ENCODE measurements at regions not wholly inside any gene's neighbourhood (a gene's known extent, or its start where the extent isn't known, plus 50 kb on each side); places are given as distances from the start of the nearest gene placed in this dataset.

- no peak for DNase-seq (ENCODE audit: low spot score)
These were observed 118.4 kb downstream of the CPZ start for GRCh38 chr4:8710946-8711345.

GRCh38 chr4:8710416-8710815 lies 117.9 kb downstream of the CPZ start:
- DNase-seq (ENCODE audit: low spot score), result no peak

- no peak for DNase-seq (ENCODE audit: low spot score)
These were observed 117.3 kb downstream of the CPZ start for GRCh38 chr4:8709729-8710360.

- no peak for DNase-seq (ENCODE audit: low spot score)
These were observed 116.6 kb downstream of the CPZ start for GRCh38 chr4:8709050-8709728.

- DNase-seq (ENCODE audit: low spot score), result no peak
These were observed 115.9 kb downstream of the CPZ start for GRCh38 chr4:8708401-8709021.

- DNase-seq (ENCODE audit: low spot score), result no peak
These were observed 114.6 kb downstream of the CPZ start for GRCh38 chr4:8707045-8707781.

- no peak for DNase-seq (ENCODE audit: low spot score)
These were observed 113.9 kb downstream of the CPZ start for GRCh38 chr4:8706216-8707044.

GRCh38 chr4:8705161-8706145 lies 112.9 kb downstream of the CPZ start:
- no peak for DNase-seq (ENCODE audit: low spot score)

GRCh38 chr4:8704632-8705031 lies 112.1 kb downstream of the CPZ start:
- no peak for DNase-seq (ENCODE audit: low spot score)

- no peak for DNase-seq (ENCODE audit: low spot score)
These were observed 111.4 kb downstream of the CPZ start for GRCh38 chr4:8703857-8704495.

GRCh38 chr4:8703401-8703696 lies 110.8 kb downstream of the CPZ start:
- DNase-seq (ENCODE audit: low spot score), result no peak

- no peak for DNase-seq (ENCODE audit: low spot score)
These were observed 110.2 kb downstream of the CPZ start for GRCh38 chr4:8702516-8703400.

GRCh38 chr4:8702020-8702495 lies 109.5 kb downstream of the CPZ start:
- no peak for DNase-seq (ENCODE audit: low spot score)

GRCh38 chr4:8701126-8702019 lies 108.8 kb downstream of the CPZ start:
- DNase-seq (ENCODE audit: low spot score), result no peak

GRCh38 chr4:8700531-8700930 lies 108.0 kb downstream of the CPZ start:
- DNase-seq (ENCODE audit: low spot score), result no peak

- no peak for DNase-seq (ENCODE audit: low spot score)
These were observed 107.0 kb downstream of the CPZ start for GRCh38 chr4:8699479-8700145.

GRCh38 chr4:8699063-8699385 lies 106.5 kb downstream of the CPZ start:
- no peak for DNase-seq (ENCODE audit: low spot score)

Data from H4 (cell line).